ENCODE measurements at regions not wholly inside any gene's neighbourhood (a gene's known extent, or its start where the extent isn't known, plus 50 kb on each side); places are given as distances from the start of the nearest gene placed in this dataset.

GRCh38 chr13:73579574-73580274 lies 520.9 kb downstream of the KLF5 start:
- no peaks in the 10 kb centered on the region for H3K27me3 ChIP-seq
- no peak for ATAC-seq
- WGBS, 2 donors: 86 to 100% methylated on average over 2 of the region's 2 CpGs
- DNase-seq: no peak
- TF ChIP-seq CTCF (IDR thresholded peaks at IDR 0.05) (no peak), POLR2A (IDR thresholded peaks at IDR 0.05) (no peak)
- no peaks in the 10 kb centered on the region for H3K9me3 ChIP-seq
- no peaks in the 10 kb centered on the region for H3K36me3 ChIP-seq (replicated peaks in 1 of 2; ENCODE audit: insufficient read depth in 1 of 2, low read depth in 2 of 2)
- intact Hi-C loops (cut with DNase I): no loop called here
- H3K4me3 ChIP-seq: no peak overlapping the region
- no peak overlapping the region for H3K27ac ChIP-seq
- H3K4me1 ChIP-seq: no peaks in the 10 kb centered on the region

- DNase-seq (no peak), ATAC-seq (no peak)
- intact Hi-C loops (cut with DNase I): no loop called here
- 52 to 57% methylated on average over 6 of the region's 6 CpGs for WGBS, 2 donors
- H3K4me1 ChIP-seq: no peaks in the 10 kb centered on the region
- H3K36me3 ChIP-seq (replicated peaks in 1 of 2; ENCODE audit: insufficient read depth in 1 of 2, low read depth in 2 of 2): no peaks in the 10 kb centered on the region
- no peak overlapping the region for H3K4me3 ChIP-seq
- no peak overlapping the region for H3K27ac ChIP-seq
- no peaks in the 10 kb centered on the region for H3K9me3 ChIP-seq
- H3K27me3 ChIP-seq: no peaks in the 10 kb centered on the region
- TF ChIP-seq CTCF (IDR thresholded peaks at IDR 0.05): no peak
- TF ChIP-seq POLR2A (IDR thresholded peaks at IDR 0.05): no peak
These were observed 519.6 kb downstream of the KLF5 start for GRCh38 chr13:73578251-73578875.

GRCh38 chr13:73576291-73576690 lies 517.5 kb downstream of the KLF5 start:
- no peak for TF ChIP-seq CTCF (IDR thresholded peaks at IDR 0.05)
- TF ChIP-seq POLR2A (IDR thresholded peaks at IDR 0.05): no peak
- H3K27ac ChIP-seq: no peak overlapping the region
- no peak overlapping the region for H3K4me3 ChIP-seq
- no peaks in the 10 kb centered on the region for H3K4me1 ChIP-seq
- H3K9me3 ChIP-seq: no peaks in the 10 kb centered on the region
- intact Hi-C loops (cut with DNase I): no loop called here
- no peaks in the 10 kb centered on the region for H3K36me3 ChIP-seq (replicated peaks in 1 of 2; ENCODE audit: insufficient read depth in 1 of 2, low read depth in 2 of 2)
- ATAC-seq (no peak), DNase-seq (no peak)
- 70 to 94% methylated on average over 4 of the region's 4 CpGs for WGBS, 2 donors
- H3K27me3 ChIP-seq: no peaks in the 10 kb centered on the region

- Histone ChIP-seq H3K9me3 (no peaks in the 10 kb centered on the region), H3K27ac (no peak overlapping the region), H3K36me3 (replicated peaks in 1 of 2; ENCODE audit: insufficient read depth in 1 of 2, low read depth in 2 of 2) (no peaks in the 10 kb centered on the region), H3K27me3 (no peaks in the 10 kb centered on the region), H3K4me1 (no peaks in the 10 kb centered on the region), H3K4me3 (no peak overlapping the region)
- TF ChIP-seq CTCF (IDR thresholded peaks at IDR 0.05) (no peak), POLR2A (IDR thresholded peaks at IDR 0.05) (no peak)
- intact Hi-C loops (cut with DNase I): no loop called here
- 66 to 70% methylated on average over 3 of the region's 3 CpGs for WGBS, 2 donors
- ATAC-seq (no peak), DNase-seq (no peak)
These were observed 514.0 kb downstream of the KLF5 start for GRCh38 chr13:73572824-73573223.

GRCh38 chr13:73571376-73571775 lies 512.6 kb downstream of the KLF5 start:
- no peak overlapping the region for H3K4me3 ChIP-seq
- DNase-seq (no peak), ATAC-seq (no peak)
- no peaks in the 10 kb centered on the region for H3K36me3 ChIP-seq (replicated peaks in 1 of 2; ENCODE audit: insufficient read depth in 1 of 2, low read depth in 2 of 2)
- intact Hi-C loops (cut with DNase I): no loop called here
- H3K27me3 ChIP-seq: no peaks in the 10 kb centered on the region
- H3K27ac ChIP-seq: no peak overlapping the region
- no peak for TF ChIP-seq CTCF (IDR thresholded peaks at IDR 0.05)
- 61 to 66% methylated on average over 1 of the region's 1 CpG for WGBS, 2 donors
- H3K4me1 ChIP-seq: no peaks in the 10 kb centered on the region
- no peaks in the 10 kb centered on the region for H3K9me3 ChIP-seq

Measured in body of pancreas (tissue), 4 donors.